ENCODE measurements at regions not wholly inside any gene's neighbourhood (a gene's known extent, or its start where the extent isn't known, plus 50 kb on each side); places are given as distances from the start of the nearest gene placed in this dataset.

DNA sequence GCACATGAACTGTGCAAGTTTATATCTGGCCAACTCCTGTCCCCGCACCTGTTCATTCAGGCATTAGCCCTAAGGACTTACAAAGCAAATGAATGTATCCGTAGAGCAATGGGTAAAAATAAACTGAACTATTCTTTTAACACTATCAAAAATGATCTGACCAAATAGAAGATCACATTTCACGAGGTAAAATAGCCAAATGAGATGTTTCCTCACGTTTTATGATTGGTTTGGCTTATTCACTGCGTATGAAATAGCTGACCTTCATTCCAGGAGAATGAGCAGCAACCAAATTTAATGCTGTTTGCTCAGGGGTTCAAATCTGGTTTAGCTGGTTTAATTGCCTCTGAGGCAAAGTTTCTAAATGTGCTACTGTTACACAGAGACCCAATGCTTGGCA is 216.0 kb upstream of the EEA1 start:
- TF ChIP-seq, protein P1, sequence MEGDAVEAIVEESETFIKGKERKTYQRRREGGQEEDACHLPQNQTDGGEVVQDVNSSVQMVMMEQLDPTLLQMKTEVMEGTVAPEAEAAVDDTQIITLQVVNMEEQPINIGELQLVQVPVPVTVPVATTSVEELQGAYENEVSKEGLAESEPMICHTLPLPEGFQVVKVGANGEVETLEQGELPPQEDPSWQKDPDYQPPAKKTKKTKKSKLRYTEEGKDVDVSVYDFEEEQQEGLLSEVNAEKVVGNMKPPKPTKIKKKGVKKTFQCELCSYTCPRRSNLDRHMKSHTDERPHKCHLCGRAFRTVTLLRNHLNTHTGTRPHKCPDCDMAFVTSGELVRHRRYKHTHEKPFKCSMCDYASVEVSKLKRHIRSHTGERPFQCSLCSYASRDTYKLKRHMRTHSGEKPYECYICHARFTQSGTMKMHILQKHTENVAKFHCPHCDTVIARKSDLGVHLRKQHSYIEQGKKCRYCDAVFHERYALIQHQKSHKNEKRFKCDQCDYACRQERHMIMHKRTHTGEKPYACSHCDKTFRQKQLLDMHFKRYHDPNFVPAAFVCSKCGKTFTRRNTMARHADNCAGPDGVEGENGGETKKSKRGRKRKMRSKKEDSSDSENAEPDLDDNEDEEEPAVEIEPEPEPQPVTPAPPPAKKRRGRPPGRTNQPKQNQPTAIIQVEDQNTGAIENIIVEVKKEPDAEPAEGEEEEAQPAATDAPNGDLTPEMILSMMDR (IDR thresholded peaks at IDR 0.05; ENCODE audit: insufficient read depth, low read depth, low read length), result no peak
- no peak for TF ChIP-seq EZH2 (IDR thresholded peaks at IDR 0.05; ENCODE audit: insufficient read depth, low read length)

Measured in astrocyte (in vitro differentiated cells and primary cell).